NOMO-1 treated with DMSO at 0.1 percent for 48 hours (cell line): ENCODE measurements at regions not wholly inside any gene's neighbourhood (a gene's known extent, or its start where the extent isn't known, plus 50 kb on each side); places are given as distances from the start of the nearest gene placed in this dataset.
"Not testable (repeated sequence)": the region's sequence is repeated elsewhere in the genome, so short reads cannot be mapped to it uniquely, and the experiment has no call there.

Experiments
- DNase-seq: peaks from one replicate; lab custom pipeline; 2025; ENCODE audit not compliant: unreplicated experiment; lab: John Stamatoyannopoulos, UW

- DNase-seq: no peak
These were observed 641.6 kb downstream of the LRRC70 start for GRCh38 chr5:63220244-63220643.

- DNase-seq: no peak
These were observed 638.8 kb downstream of the LRRC70 start for GRCh38 chr5:63217422-63217821.

GRCh38 chr5:63213256-63213655 is 634.6 kb downstream of the LRRC70 start:
- DNase-seq: no peak

- DNase-seq: no peak
These were observed 633.0 kb downstream of the LRRC70 start for GRCh38 chr5:63211448-63212132.

GRCh38 chr5:63205976-63206375 is 627.4 kb downstream of the LRRC70 start:
- DNase-seq: no peak

GRCh38 chr5:63201738-63202137 is 623.1 kb downstream of the LRRC70 start:
- no peak for DNase-seq

- no peak for DNase-seq
These were observed 615.5 kb downstream of the LRRC70 start for GRCh38 chr5:63194126-63194525.

GRCh38 chr5:63180190-63180589 is 601.6 kb downstream of the LRRC70 start:
- not testable (repeated sequence) for DNase-seq

GRCh38 chr5:63175850-63176249 is 597.2 kb downstream of the LRRC70 start:
- DNase-seq: no peak

- no peak for DNase-seq
These were observed 591.9 kb downstream of the LRRC70 start for GRCh38 chr5:63170486-63170885.

- no peak for DNase-seq
These were observed 586.4 kb downstream of the LRRC70 start for GRCh38 chr5:63164838-63165535.

- no peak for DNase-seq
These were observed 585.7 kb downstream of the LRRC70 start for GRCh38 chr5:63164339-63164738.

- no peak for DNase-seq
These were observed 576.7 kb downstream of the LRRC70 start for GRCh38 chr5:63155310-63155631.

- DNase-seq: no peak
These were observed 576.1 kb downstream of the LRRC70 start for GRCh38 chr5:63154476-63155309.

GRCh38 chr5:63152871-63153270 is 574.3 kb downstream of the LRRC70 start:
- DNase-seq: no peak

- no peak for DNase-seq
These were observed 566.5 kb downstream of the LRRC70 start for GRCh38 chr5:63145167-63145566.

GRCh38 chr5:63141591-63141990 is 563.0 kb downstream of the LRRC70 start:
- DNase-seq: no peak

- no peak for DNase-seq
These were observed 556.7 kb downstream of the LRRC70 start for GRCh38 chr5:63135291-63135690.

GRCh38 chr5:63131626-63132285 is 553.1 kb downstream of the LRRC70 start:
- no peak for DNase-seq

- DNase-seq: no peak
These were observed 550.1 kb downstream of the LRRC70 start for GRCh38 chr5:63128761-63129160.

GRCh38 chr5:63128018-63128417 is 549.4 kb downstream of the LRRC70 start:
- no peak for DNase-seq
